Uterus (tissue), 2 donors: ENCODE measurements at regions not wholly inside any gene's neighbourhood (a gene's known extent, or its start where the extent isn't known, plus 50 kb on each side); places are given as distances from the start of the nearest gene placed in this dataset.

Experiments
- POLR2A ChIP-seq, 2 donors: fragments of 450-650 bp; IDR thresholded peaks; one replicate each; pipeline ENCODE4 v1.6.1; 2016; ENCODE audit warnings: antibody characterized with exemption in 2 of 2, mild to moderate bottlenecking in 1 of 2, moderate library complexity in 1 of 2
- TF ChIP-seq, protein P1 (sequence below), 4 experiments: fragments of 200-600 bp in 2 of 4; fragments of 450-650 bp in 2 of 4; sonication (generic) in 2 of 4; IDR thresholded peaks; one replicate each; pipeline ENCODE4 v1.5.1; 2016 to 2019; ENCODE audit warnings: antibody characterized with exemption in 4 of 4, mild to moderate bottlenecking in 2 of 4, moderate library complexity in 1 of 4

DNA sequence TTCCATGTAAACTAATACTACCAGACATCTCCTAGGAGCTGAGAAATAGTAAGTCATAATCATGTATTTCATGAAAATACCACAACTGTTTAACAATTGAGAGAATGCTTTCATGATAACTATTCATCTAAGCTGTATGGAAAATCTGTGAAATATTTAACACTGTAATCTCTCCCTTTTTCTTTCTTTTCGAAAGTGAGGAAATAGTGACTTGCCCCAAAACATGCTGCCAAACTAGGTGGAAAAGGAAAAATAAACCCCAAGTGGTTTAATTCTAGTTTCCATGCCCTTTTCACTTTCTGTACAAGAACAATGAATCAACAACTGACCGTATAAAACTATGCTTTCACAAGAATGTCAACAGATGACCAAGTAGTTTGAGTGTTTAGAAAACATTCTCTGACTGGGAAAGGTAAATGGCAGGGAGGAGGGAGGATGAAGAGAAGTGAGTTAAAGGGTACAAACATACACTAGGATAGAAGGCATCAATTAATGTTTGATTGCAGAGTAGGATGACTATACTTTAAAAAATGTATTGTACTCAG is 147.5 kb upstream of the AVPR1A start:
- TF ChIP-seq, protein P1, sequence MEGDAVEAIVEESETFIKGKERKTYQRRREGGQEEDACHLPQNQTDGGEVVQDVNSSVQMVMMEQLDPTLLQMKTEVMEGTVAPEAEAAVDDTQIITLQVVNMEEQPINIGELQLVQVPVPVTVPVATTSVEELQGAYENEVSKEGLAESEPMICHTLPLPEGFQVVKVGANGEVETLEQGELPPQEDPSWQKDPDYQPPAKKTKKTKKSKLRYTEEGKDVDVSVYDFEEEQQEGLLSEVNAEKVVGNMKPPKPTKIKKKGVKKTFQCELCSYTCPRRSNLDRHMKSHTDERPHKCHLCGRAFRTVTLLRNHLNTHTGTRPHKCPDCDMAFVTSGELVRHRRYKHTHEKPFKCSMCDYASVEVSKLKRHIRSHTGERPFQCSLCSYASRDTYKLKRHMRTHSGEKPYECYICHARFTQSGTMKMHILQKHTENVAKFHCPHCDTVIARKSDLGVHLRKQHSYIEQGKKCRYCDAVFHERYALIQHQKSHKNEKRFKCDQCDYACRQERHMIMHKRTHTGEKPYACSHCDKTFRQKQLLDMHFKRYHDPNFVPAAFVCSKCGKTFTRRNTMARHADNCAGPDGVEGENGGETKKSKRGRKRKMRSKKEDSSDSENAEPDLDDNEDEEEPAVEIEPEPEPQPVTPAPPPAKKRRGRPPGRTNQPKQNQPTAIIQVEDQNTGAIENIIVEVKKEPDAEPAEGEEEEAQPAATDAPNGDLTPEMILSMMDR (IDR thresholded peaks at IDR 0.05): no peak
- TF ChIP-seq POLR2A (IDR thresholded peaks at IDR 0.05): no peak
